GM21360 (cell line): ENCODE measurements at regions not wholly inside any gene's neighbourhood (a gene's known extent, or its start where the extent isn't known, plus 50 kb on each side); places are given as distances from the start of the nearest gene placed in this dataset.
A peak's percentile ranks its signal among the peaks of the same experiment; 100 is the strongest.

ENCODE experiments used
- ATAC-seq: cut with Tn5 transposase; IDR thresholded peaks from one replicate; pipeline ENCODE4 v1.9.1; 2021; ENCODE audit warnings: mild to moderate bottlenecking, moderate library complexity; ENCODE audit not compliant: unreplicated experiment

DNA sequence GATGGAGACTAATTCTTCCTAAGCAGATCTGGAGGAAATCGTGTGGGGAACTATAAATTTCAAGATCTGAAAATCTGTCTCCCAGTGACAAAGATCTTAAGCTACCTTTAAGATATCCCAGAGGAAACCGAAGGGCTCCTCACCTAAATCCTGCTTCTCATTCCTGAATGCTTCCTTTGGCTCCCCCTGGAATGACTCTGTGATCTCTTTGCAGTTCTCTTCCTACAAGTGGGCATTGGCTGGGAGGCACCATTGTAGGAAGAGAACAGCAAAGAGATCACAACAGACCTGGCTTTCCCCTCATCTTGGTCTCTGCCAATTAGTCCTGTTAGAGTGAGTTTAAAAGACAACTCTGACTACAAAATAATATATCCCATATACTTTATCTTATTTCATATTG is 70.0 kb upstream of the KCNH7 start:
- ATAC-seq, result no peak

- peak; percentile 95 for ATAC-seq
Observed at GRCh38 chr2:162890690-162891311, 52.2 kb upstream of the KCNH7 start.

DNA sequence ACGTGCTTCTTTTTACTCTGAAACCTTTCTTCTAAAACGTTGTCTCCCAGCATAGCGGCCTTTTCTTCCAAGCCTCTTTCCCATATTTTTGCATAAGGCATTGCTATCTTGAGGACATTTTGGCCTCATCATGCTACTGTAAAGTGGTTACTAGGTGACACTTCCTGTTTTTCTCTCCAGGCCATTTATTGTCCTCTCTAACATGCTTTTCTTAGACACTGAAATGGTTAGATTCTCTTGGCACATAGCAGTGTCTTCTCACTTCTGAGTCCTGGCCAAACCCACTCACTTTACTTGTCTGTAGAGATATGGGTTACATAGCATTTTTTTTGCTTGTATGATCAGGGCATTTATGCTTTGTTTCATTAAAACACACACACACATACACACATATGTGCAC is 50.1 kb upstream of the KCNH7 start:
- ATAC-seq, result no peak
